ENCODE measurements at regions not wholly inside any gene's neighbourhood (a gene's known extent, or its start where the extent isn't known, plus 50 kb on each side); places are given as distances from the start of the nearest gene placed in this dataset.

GRCh38 chr6:56348578-56348977 lies 101.2 kb upstream of the COL21A1 start:
- H3K23ac ChIP-seq (ENCODE audit: insufficient read length, low read depth, low read length), result no peak overlapping the region
- no peak overlapping the region for H2AFZ ChIP-seq (ENCODE audit: low read length)
- H2BK15ac ChIP-seq (ENCODE audit: low read depth, low read length), result no peak overlapping the region
- H3K4me2 ChIP-seq (ENCODE audit: insufficient read depth, insufficient read length, low read length), result no peak overlapping the region
- H3K9ac ChIP-seq (ENCODE audit: extremely low read depth, insufficient read length, low read length), result no peak overlapping the region
- H3K79me2 ChIP-seq (ENCODE audit: insufficient read depth, low read length), result no peaks in the 10 kb centered on the region
- no peaks in the 10 kb centered on the region for H3K27me3 Mint-ChIP-seq (ENCODE audit: low read depth)
- no peaks in the 10 kb centered on the region for H3K79me1 ChIP-seq (ENCODE audit: insufficient read depth, low read depth, low read length, poor library complexity, severe bottlenecking)
- no peak overlapping the region for H4K8ac ChIP-seq (replicated peaks; ENCODE audit: insufficient read length, low read depth, low read length)
- H3K18ac ChIP-seq (ENCODE audit: insufficient read length, low read depth, low read length), result no peak overlapping the region
- no peak overlapping the region for H2AK5ac ChIP-seq (ENCODE audit: insufficient read length, low read length)
- H4K20me1 ChIP-seq (ENCODE audit: control insufficient read depth, insufficient read depth, insufficient read length), result no peaks in the 10 kb centered on the region
- no peak overlapping the region for H3K4me3 Mint-ChIP-seq
- peak overlapping the region in 1 of 3 experiments; percentile 62; a peak in 2 of 7 replicates for H3K27ac Mint-ChIP-seq
- no peak overlapping the region for H3K27ac ChIP-seq (ENCODE audit: insufficient read length, low read depth, low read length)
- H2BK20ac ChIP-seq (ENCODE audit: low read depth, low read length, poor library complexity, severe bottlenecking), result no peak overlapping the region
- no peaks in the 10 kb centered on the region for H3K4me1 ChIP-seq (ENCODE audit: insufficient read depth, low read length)
- H3K14ac ChIP-seq (ENCODE audit: insufficient read depth, low read length), result no peak overlapping the region
- no peaks in the 10 kb centered on the region for H3K27me3 ChIP-seq (ENCODE audit: insufficient read depth, low read length)
- H3T11ph ChIP-seq (ENCODE audit: low read length), result no peak overlapping the region
- peaks cover 1 to 7% (median 3%) of the 10 kb centered on the region in 3 experiments; a peak in 6 of 7 replicates for H3K36me3 Mint-ChIP-seq (ENCODE audit: insufficient read depth in 1 of 3, low read depth in 3 of 3)
- H3K4me1 Mint-ChIP-seq, result peaks cover 6% of the 10 kb centered on the region in 2 experiments; a peak in 3 of 4 replicates
- H4K91ac ChIP-seq (ENCODE audit: insufficient read length, low read depth, low read length), result no peak overlapping the region
- no peak overlapping the region for H2BK120ac ChIP-seq (ENCODE audit: low read depth, low read length, poor library complexity, severe bottlenecking)
- WGBS (ENCODE audit: extremely low coverage, insufficient read length, low lambda C conversion rate), result no CpG with 5 or more reads among the region's 1 CpG
- no peak for TF ChIP-seq CTCF (conservative IDR thresholded peaks at IDR 0.05)
- H3K4ac ChIP-seq (ENCODE audit: low read depth, low read length), result no peak overlapping the region
- DNase-seq, result no peak
- no peaks in the 10 kb centered on the region for H3K9me3 ChIP-seq (ENCODE audit: control insufficient read depth, low read depth, low read length)
- no peak overlapping the region for H4K5ac ChIP-seq (ENCODE audit: insufficient read length, low read depth, low read length)
- no peak overlapping the region for H3K56ac ChIP-seq (ENCODE audit: insufficient read length, low read depth, low read length)
- peaks cover 11 to 12% of the 10 kb centered on the region in 2 experiments for H3K9me3 Mint-ChIP-seq
- no peak overlapping the region for H2BK5ac ChIP-seq (ENCODE audit: insufficient read length, low read length)
- H3K23me2 ChIP-seq (ENCODE audit: insufficient read length, low read depth, low read length, poor library complexity, severe bottlenecking), result no peaks in the 10 kb centered on the region
- no peak overlapping the region for H2BK12ac ChIP-seq (ENCODE audit: insufficient read length, low read depth, low read length)
